NCI-H2081 (cell line): ENCODE measurements at regions not wholly inside any gene's neighbourhood (a gene's known extent, or its start where the extent isn't known, plus 50 kb on each side); places are given as distances from the start of the nearest gene placed in this dataset.
A peak's percentile ranks its signal among the peaks of the same experiment; 100 is the strongest.
"Not testable (repeated sequence)": the region's sequence is repeated elsewhere in the genome, so short reads cannot be mapped to it uniquely, and the experiment has no call there.

Source experiments
- DNase-seq, 2 experiments: peaks; one replicate each; lab custom pipeline; 2025; lab: John Stamatoyannopoulos, UW

DNA sequence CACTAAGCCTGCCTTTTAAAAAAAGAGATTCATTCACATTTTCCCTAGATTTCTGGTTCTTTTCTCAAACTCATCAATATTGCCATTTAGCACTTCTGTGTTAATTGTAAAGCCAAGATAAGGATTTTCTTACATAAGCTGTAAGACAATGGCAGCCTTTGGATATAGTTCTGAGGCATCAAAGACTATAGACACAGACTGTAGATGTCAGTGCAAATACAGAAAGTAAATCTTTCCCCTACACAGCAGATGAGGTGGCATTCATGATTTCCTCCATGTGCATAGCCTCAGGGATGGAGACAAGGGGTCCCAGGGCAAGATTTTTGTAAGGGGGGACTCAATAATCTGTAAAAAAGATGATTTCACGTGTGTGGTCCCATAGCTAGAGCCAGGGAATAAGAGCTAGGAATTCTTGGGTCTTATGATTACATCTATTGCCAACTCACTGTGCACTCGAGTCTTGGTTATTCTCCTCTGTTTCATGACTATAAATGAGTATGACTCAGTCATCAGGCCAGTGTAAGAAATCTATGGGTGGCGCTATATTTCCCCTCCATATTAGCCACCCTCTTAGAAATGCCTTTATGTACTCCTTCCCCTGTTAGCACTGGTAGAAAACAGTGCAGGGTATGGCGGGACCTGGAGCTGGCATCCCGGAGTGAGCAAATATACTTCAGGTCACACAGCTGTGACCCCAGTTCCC is 207.5 kb downstream of the EXOC5 start:
- no peak for DNase-seq

DNA sequence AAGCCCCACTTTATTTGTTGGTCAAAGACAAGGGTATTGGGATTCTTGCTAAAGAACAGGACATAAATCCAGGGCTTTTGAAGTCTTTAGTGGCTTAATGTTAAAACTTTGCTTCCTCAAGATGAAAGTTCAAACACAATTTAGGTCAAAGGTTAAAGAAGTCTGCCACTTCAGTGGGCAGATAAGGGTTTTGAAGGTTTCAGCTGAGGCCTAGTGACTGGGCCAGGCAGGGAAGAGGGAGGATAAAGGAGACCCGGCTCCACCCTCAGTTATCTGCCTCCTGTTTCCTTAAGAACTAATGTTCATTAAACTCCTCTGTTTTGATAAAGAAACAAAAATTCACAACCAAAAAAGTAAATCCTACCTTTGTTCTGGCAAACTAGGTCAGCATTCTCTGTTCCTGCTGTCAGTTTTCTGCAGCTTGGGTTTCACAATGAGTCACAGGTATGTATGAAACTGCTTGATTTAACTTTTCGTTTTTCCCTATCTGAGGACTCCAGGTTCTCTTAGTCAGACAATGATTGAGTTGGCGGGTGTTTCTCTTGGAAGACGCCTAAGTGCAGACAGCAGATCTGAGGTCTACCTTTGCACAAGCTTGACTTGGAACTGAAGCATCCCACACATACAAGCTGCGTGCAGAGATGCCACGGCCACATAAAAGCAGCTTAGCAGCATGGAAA is 208.3 kb downstream of the EXOC5 start:
- DNase-seq = no peak

DNA sequence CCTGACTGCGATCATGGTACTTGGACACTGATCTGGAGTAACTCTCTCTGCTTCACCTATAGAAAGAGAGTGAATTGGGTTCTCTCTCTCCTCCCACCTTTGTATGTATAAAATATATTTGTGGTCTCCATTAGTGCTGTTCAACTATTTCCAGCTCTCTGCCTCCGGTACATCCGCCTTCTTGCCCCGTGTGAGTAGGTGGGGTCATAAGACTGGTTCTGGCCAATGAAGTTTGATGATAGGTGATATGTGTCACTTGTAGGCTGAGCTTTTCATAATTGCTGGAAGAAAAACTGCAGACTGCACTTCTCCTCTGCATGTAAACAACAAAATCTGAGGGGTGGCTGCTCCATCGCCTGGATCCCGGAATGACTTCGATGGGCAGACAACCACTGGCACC is 210.4 kb downstream of the EXOC5 start:
- DNase-seq = no peak

DNA sequence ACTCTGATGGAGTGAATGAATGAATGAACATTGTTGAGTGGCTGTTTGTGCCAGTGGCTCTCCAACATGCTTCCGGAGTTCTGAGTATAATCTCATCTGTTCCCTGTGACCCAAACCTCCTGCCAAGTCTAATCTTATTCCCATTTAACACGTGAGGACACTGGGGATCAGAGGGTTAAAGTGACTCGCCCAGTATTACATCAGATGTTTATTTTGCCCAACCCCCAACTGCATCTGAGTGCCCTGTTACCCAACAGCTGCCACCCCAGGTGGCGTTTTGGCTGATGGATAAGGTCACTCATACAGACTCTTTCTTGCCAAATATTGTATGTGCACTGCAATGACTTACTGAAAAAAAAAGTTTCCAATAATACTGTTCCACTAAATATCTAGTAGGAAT is 210.9 kb downstream of the EXOC5 start:
- DNase-seq = peak; percentile 2 to 22

DNA sequence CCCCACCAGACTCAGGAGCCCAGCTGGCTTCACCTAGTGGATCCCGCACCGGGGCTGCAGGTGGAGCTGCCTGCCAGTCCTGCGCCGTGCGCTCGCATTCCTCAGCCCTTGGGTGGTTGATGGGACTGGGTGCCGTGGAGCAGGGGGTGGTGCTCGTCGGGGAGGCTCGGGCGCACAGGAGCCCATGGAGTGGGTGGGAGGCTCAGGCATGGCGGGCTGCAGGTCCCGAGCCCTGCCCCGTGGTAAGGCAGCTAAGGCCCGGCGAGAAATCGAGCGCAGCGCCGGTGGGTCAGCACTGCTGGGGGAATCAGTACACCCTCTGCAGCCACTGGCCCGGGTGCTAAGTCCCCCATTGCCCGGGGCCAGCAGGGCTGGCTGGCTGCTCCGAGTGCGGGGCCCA is 212.2 kb downstream of the EXOC5 start:
- DNase-seq = not testable (repeated sequence)

DNA sequence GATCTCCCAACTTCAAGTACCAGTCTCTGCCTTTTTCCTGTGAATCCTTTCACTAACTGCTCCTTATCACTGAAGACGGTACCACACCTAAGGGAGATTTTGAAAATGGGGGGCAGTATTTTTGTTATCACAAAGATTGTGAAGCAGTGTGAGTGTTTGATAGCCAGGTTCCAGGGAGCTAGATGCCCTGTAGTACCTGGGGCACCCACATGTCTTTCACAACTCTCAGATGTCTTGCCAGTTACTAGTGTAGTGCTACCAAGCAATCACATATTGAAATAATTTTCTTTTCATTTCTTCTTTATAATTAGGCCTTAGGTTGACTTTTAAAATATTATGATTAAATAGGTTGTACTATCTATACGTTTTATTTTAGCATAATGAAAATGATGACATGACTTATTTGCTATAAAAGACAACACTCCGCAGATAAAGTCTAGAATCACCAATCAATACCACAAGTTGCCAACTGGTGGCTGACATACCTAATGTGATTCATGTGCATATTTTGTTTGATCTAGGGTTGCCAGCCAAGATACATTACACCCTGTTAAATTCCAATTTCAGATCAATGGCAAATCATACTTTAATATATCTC is 215.9 kb downstream of the EXOC5 start:
- no peak for DNase-seq

DNA sequence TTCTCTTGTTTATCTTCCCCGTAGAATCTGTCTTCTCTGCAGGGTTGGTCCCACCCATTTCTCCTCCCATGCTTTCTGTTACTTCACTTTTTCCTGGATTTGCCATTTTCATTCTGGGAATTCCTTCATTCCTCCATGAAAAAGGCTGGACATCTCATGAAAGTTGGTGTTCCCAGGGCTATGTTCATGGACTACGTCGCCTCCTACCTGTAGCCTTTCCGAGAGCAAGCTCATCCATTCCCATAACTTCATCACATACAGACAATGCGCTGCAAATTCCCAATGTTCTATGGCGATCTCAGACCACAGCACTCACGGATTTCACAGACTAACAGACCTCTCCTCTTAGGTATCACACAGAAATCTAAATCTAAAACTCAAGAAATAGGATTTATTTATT is 217.1 kb downstream of the EXOC5 start:
- DNase-seq = no peak

DNA sequence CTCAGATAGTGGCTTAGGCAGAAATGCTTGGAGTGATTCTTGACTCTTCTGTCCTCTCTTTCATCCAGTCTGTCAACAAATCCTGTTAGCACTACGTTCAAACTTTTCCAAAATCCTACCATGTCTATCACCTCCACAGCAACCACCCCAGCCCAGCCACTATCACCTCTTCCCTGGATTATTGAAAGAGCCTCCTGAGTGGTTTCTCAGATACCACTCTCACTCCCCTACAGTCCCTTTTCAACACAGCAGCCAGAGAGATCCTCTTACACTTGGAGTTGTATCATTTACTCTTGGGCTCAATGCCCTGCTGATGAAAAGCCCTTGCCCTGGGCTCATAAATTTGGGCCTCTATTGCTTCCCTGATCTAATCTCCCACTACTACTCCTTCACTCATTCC is 218.9 kb downstream of the EXOC5 start:
- no peak for DNase-seq

DNA sequence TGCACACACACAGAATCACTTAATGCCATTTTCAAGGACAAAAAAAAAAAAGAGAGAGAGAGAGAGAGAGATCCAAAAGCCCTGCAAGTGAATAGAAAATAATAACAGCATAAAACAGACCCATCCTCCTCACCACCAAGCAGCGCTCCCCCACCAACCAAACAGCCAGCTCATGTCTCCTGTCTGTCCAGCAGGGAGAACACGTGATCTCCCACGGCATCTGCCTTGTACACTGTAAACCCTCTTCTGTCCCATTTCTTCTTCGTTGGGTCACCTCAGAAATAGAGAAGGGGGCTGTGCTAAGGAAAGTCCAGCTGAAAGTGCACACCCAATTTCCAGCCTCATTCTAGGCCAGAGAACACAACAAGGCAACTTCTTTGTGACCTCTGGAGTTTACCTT is 222.5 kb downstream of the EXOC5 start:
- no peak for DNase-seq

DNA sequence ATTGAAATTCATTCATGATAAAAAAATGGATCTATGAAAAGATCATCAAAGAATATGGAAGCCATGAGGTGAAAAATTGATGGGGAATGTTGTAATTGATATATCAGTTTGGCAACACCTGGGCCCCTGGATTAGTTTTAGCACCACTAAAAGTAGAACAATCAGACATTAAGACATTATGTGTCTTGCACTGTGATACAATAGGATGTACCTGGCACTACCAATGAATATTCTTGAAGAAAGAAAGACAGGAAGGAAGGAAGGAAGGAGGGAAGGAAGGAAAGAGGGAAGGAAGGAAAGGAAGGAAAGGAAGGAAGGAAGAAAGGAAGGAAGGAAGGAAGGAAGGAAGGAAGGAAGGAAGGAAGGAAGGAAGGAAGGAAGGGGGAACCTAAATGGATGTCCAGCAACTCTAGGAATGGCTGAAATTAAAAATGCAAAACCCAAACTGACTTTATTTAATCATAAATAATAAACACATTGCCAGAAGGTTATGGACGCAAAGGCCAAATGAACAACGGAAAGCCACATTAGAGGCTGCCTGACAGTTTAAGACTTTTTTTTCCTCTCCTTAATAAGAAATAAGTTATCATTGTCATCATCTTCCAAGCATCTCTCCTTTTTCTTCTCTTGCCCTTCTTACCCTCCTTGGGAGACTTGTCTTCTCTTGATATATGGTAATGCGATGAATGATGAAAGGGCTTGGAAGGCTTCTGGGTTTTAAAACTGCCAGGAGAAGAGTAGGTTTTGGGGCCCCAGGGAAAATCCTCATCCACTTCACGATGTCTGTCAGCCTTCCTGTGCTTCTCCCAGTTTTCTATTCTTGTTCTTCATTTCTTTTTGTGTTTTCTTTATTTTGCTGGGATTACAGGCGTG is 224.4 kb downstream of the EXOC5 start:
- not testable (repeated sequence) for DNase-seq

DNA sequence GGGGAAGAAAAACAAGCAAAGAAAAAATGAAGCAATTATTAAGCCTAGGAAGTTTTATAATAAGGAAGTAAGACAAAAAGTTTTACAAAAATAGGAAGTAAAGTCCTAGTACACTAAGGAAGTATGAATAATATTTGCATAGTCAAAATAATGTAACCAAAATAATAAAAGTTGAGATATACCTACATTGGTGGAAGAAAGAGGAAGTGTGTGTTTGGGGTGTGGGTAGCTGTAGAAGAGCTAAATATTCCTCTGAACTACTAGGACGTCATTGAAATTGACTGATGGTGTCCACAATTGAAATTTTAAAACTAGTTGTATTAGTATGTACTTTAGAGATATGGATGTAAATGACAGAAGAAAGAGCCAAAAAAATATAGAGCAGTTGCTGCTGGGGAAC is 228.4 kb upstream of the OTX2 start:
- DNase-seq = no peak

DNA sequence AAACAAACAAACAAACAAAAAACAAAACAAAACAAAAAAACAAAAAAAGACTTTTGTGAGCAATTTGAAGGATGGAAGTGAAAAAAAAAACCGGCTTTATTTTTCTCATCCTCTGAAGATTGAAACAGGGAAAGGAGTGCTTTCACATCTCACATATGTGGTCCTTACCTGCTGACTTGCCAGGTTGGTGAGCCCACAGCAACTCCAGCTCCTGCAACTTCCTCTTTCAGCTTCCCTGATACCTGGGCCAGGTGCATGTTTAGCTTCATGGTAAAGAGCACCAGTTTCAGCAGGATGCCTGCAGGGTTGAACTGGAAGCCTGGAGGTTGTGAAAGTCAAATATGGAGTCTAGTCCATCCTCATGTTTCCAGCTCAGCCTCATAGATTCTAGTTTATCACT is 221.2 kb upstream of the OTX2 start:
- no peak for DNase-seq

DNA sequence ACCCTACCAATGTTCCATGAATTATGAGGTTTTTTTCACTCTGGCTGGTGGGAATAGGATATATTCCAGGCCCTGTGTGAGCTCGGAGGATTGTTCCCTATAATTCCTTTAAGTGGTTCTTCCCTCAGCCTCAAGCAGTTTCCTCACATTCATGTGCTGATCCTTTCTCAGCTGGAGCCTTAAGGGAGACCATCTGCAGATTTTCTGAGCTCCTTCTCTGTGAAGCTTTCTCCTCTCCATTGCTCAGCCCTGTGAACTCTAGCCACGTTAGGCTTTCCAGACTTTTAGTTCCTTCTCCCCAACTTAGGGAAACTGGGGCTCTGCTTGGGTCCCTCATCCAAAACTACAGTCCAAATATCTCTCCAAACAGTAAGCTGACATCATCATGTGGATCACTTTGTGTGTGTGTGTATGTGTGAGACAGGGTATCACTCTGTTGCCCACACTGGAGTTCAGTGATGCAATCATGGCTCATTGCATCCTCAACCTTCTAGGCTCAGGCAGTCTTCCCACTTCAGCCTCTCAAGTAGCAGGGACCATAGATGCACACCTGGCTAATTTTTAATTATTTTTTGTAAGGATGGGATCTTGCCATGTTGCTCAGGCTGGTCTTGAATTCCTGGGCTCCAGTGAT is 219.5 kb upstream of the OTX2 start:
- no peak for DNase-seq

DNA sequence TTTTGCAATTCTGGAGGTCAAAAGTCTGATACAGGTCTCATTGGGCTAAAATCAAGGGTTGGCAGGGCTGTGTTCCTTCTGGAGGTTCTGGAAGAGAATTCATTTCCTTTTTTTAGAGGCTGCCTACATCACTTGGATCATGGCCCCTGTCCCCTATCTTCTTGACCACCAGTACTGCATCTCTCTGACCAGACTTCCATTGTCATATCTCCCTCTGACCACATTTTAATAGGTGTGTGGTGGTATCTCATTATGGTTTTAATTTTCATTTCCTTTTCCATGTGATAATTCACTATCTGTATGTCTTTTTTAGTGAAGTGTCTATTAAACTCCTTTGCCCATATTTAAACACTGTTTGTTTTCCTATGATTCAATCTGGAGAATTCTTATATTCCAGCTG is 215.2 kb upstream of the OTX2 start:
- no peak for DNase-seq

DNA sequence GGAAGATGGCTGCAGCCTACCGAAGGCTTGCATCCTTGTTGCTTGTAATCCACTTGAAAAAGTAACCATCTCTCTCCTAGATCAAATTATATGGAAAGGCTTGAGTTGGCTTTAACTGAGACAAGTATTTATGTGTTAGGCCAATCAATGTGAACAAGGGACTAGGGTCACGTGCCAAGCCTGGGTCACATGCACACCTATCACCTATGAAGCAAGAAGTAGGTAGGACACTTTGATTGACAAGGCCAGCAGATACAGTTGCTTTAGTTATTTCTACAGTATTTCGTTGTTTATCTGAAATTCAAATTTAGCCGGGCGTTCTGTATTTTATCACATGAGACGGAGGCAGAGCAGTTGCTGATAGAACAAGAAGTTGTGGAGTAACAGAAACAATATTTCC is 212.3 kb upstream of the OTX2 start:
- DNase-seq = no peak

DNA sequence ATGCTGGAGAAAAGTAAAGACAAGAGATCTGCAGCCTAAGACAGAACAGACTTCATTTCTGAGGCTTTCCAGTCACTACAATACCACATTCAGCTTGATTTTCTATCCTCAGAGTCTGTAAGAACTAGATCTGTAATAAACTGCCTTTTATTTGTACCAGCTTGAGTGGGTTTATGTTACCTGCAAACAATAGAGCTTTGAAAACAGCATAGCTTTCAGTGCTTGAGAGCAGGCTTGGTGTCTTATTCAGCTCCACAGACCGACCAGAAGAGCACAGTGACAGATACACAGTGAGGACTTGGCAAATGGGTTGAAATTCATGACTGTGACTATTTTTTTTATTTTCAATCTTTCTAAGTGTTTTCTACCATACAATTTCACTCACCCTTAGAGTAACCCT is 207.8 kb upstream of the OTX2 start:
- no peak for DNase-seq

DNA sequence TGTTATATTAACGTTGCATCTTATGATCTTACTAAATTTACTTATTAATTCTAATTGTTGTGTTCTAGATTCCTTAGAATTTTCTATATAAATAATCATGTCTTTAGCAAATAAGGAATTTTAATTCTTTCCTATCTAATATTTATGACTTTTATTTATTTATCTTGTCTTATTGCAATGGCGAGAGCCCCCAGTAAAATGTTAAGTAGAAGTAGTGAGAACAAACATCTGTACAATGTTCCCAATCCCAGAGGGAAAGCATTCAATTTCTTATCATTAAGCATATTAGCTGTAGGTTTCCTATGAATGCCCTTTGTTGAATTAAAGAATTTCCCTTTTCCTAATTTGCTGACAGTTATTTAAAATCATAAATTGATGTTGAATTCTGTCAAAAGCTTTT is 203.7 kb upstream of the OTX2 start:
- no peak for DNase-seq

DNA sequence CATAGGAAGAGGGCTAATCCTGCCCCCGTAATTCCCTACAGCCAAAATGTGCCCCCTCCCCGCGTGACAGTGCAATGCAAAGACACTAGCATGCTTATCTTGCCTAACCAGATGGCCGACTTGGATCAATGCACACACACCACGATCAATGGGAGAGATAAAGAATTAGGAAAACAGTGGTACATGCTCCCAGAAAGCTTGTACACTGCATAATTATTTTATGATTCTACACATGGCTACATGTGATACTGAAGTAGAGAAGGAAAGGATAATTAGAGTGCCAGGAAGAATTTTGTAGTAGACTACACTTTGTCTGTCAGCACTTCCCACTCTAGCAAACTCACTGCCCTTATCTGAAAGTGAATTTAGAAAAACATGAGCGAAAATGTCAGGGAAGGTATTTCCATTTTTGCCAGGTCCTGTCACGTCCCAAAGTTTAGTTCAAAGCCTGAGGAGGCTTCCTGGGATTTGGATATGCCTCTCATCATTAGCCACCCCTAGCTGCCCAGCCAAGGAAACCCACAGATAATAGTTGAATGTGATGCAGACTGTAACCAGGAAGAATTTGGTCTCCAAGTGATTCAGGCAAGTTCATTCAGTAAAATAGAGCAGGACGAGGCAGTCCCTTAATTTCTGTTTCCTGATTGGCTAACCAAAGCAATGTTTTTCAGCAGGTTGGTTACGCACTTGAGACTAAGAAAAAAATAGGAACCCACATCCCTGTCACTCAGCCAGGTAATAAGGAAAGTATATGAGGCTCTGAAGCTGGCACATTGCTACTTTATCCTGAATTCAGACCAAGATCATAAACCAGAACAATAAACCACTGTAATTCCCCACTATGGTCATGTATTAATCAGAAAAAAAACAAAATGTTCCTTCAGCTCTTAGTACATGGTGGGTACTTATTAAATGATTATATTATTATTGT is 199.6 kb upstream of the OTX2 start:
- DNase-seq = no peak

DNA sequence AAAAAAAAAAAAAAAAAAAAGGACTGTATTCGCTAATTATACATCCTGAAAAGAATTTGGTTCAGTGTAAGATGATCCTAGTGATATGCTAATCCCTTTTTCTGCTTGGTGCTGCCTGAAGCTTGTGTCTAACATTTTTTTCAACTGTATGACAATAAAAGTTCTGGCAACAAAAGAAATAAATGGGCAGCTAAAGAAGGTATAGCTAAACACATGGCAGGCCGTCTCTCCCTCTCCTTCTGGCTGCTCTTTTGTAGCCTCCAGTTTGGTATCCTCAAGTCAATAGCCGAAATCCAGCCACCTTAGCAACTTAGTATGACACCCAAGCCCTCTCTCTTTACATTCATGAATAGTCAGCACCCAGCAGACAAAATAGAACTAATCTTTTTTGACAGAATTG is 198.3 kb upstream of the OTX2 start:
- no peak for DNase-seq

DNA sequence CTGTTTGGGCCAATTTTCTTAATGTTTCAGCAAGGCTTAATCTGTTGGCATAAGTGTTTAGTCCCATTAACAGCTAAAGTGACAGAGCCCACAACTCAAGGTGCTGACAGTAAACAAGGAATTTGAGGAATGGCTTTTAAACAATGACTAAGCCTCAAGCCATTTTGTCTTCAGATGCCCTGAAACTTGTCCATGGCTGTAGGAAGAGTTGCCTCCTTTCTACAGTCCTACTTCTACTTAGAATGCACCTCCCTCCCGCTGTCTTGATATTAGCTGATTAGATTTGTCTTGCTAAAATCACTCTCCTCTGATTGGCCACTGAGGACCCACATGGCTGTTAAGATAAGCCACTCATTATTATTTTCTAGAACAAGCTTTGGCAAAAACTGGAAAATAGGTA is 188.4 kb upstream of the OTX2 start:
- no peak for DNase-seq
